T-helper 17 cell (primary cell): ENCODE measurements at regions not wholly inside any gene's neighbourhood (a gene's known extent, or its start where the extent isn't known, plus 50 kb on each side); places are given as distances from the start of the nearest gene placed in this dataset.

Source experiments
- ATAC-seq: fragments of 150-1000 bp; cut with Tn5 transposase; 2 replicates; pipeline ENCODE4 v1.10.0; 2021; ENCODE audit warnings: mild to moderate bottlenecking, moderate library complexity
- DNase-seq, 3 donors: peaks; one replicate each; pipeline versions ENCODE4 v3.0.0 to v3.0.0-alpha.2; 2020 to 2021
- H3K9me3 ChIP-seq: one replicate; pipeline ENCODE4 v1.7.0; 2013; ENCODE audit warnings: low read length, mild to moderate bottlenecking; ENCODE audit not compliant: control insufficient read depth, poor library complexity, severe bottlenecking
- H3K27ac Mint-ChIP-seq: one replicate; pipeline ENCODE4 v1.8.0; 2022; ENCODE audit warnings: mild to moderate bottlenecking, moderate library complexity, mixed read lengths
- H3K27me3 Mint-ChIP-seq: one replicate; pipeline ENCODE4 v1.8.0; 2022; ENCODE audit warnings: mixed read lengths
- H3K36me3 Mint-ChIP-seq: one replicate; pipeline ENCODE4 v1.8.0; 2022; ENCODE audit warnings: low read depth, mixed read lengths
- H3K4me1 Mint-ChIP-seq: one replicate; pipeline ENCODE4 v1.8.0; 2022; ENCODE audit warnings: mild to moderate bottlenecking, mixed read lengths
- H3K4me3 Mint-ChIP-seq: one replicate; pipeline ENCODE4 v1.8.0; 2022; ENCODE audit warnings: mild to moderate bottlenecking, moderate library complexity, mixed read lengths

GRCh38 chr10:30793093-30793492 lies 163.5 kb upstream of the LYZL2 start:
- no peak overlapping the region for H3K27ac Mint-ChIP-seq
- DNase-seq (no peak), ATAC-seq (no peak)
- peaks cover 2% of the 10 kb centered on the region for H3K36me3 Mint-ChIP-seq
- H3K4me1 Mint-ChIP-seq = peaks cover 15% of the 10 kb centered on the region
- H3K4me3 Mint-ChIP-seq = no peak overlapping the region
- H3K27me3 Mint-ChIP-seq = no peaks in the 10 kb centered on the region
- no peaks in the 10 kb centered on the region for H3K9me3 ChIP-seq

- Mint-ChIP-seq H3K4me3 (peak overlapping the region; percentile 78), H3K27ac (peak overlapping the region; percentile 87), H3K36me3 (peaks cover 2% of the 10 kb centered on the region), H3K4me1 (peaks cover 15% of the 10 kb centered on the region), H3K27me3 (no peaks in the 10 kb centered on the region)
- H3K9me3 ChIP-seq = no peaks in the 10 kb centered on the region
- ATAC-seq (no peak), DNase-seq (no peak)
Measured at GRCh38 chr10:30792025-30792424, 162.5 kb upstream of the LYZL2 start.

- peaks cover 2% of the 10 kb centered on the region for H3K36me3 Mint-ChIP-seq
- no peaks in the 10 kb centered on the region for H3K9me3 ChIP-seq
- H3K27ac Mint-ChIP-seq = peak overlapping the region; percentile 87
- peak overlapping the region; percentile 50 for H3K4me3 Mint-ChIP-seq
- no peaks in the 10 kb centered on the region for H3K27me3 Mint-ChIP-seq
- DNase-seq (no peak), ATAC-seq (no peak)
- peaks cover 15% of the 10 kb centered on the region for H3K4me1 Mint-ChIP-seq
Measured at GRCh38 chr10:30791197-30791611, 161.7 kb upstream of the LYZL2 start.

- no peaks in the 10 kb centered on the region for H3K9me3 ChIP-seq
- Mint-ChIP-seq H3K27me3 (no peaks in the 10 kb centered on the region), H3K27ac (no peak overlapping the region), H3K36me3 (no peaks in the 10 kb centered on the region), H3K4me3 (no peak overlapping the region), H3K4me1 (peaks cover 18% of the 10 kb centered on the region)
- DNase-seq (no peak), ATAC-seq (no peak)
Measured at GRCh38 chr10:30789806-30790205, 160.3 kb upstream of the LYZL2 start.

GRCh38 chr10:30788307-30788706 lies 158.8 kb upstream of the LYZL2 start:
- DNase-seq (no peak), ATAC-seq (no peak)
- H3K4me3 Mint-ChIP-seq = no peak overlapping the region
- no peaks in the 10 kb centered on the region for H3K36me3 Mint-ChIP-seq
- peaks cover 22% of the 10 kb centered on the region for H3K4me1 Mint-ChIP-seq
- H3K27ac Mint-ChIP-seq = no peak overlapping the region
- no peaks in the 10 kb centered on the region for H3K27me3 Mint-ChIP-seq
- no peaks in the 10 kb centered on the region for H3K9me3 ChIP-seq

- H3K4me3 Mint-ChIP-seq = no peak overlapping the region
- H3K27me3 Mint-ChIP-seq = no peaks in the 10 kb centered on the region
- H3K36me3 Mint-ChIP-seq = no peaks in the 10 kb centered on the region
- DNase-seq (no peak), ATAC-seq (no peak)
- H3K4me1 Mint-ChIP-seq = peaks cover 19% of the 10 kb centered on the region
- no peaks in the 10 kb centered on the region for H3K9me3 ChIP-seq
- no peak overlapping the region for H3K27ac Mint-ChIP-seq
Measured at GRCh38 chr10:30786906-30787305, 157.4 kb upstream of the LYZL2 start.

GRCh38 chr10:30786131-30786530 lies 156.6 kb upstream of the LYZL2 start:
- no peaks in the 10 kb centered on the region for H3K9me3 ChIP-seq
- Mint-ChIP-seq H3K4me3 (peak overlapping the region; percentile 82), H3K4me1 (peaks cover 11% of the 10 kb centered on the region), H3K27me3 (no peaks in the 10 kb centered on the region), H3K36me3 (no peaks in the 10 kb centered on the region), H3K27ac (peak overlapping the region; percentile 39)
- ATAC-seq = no peak
- DNase-seq = no peak

- peak overlapping the region; percentile 87 for H3K4me3 Mint-ChIP-seq
- H3K27me3 Mint-ChIP-seq = peaks cover under 1% of the 10 kb centered on the region
- H3K36me3 Mint-ChIP-seq = no peaks in the 10 kb centered on the region
- H3K27ac Mint-ChIP-seq = peak overlapping the region; percentile 39
- DNase-seq = no peak
- peak; percentile 32 for ATAC-seq
- H3K4me1 Mint-ChIP-seq = peaks cover 9% of the 10 kb centered on the region
- H3K9me3 ChIP-seq = no peaks in the 10 kb centered on the region
Measured at GRCh38 chr10:30784897-30785605, 155.5 kb upstream of the LYZL2 start.

GRCh38 chr10:30784524-30784896 lies 155.0 kb upstream of the LYZL2 start:
- peak; percentile 42 for ATAC-seq
- DNase-seq = no peak
- H3K9me3 ChIP-seq = no peaks in the 10 kb centered on the region
- Mint-ChIP-seq H3K27ac (no peak overlapping the region), H3K36me3 (no peaks in the 10 kb centered on the region), H3K27me3 (peaks cover 5% of the 10 kb centered on the region), H3K4me3 (peak overlapping the region; percentile 87), H3K4me1 (peaks cover 11% of the 10 kb centered on the region)

- peak; percentile 63 to 65 (median 65) for DNase-seq
- peak; percentile 93 for ATAC-seq
- H3K27me3 Mint-ChIP-seq = peaks cover 10% of the 10 kb centered on the region
- H3K9me3 ChIP-seq = no peaks in the 10 kb centered on the region
- no peaks in the 10 kb centered on the region for H3K36me3 Mint-ChIP-seq
- peak overlapping the region; percentile 82 for H3K27ac Mint-ChIP-seq
- peaks cover 11% of the 10 kb centered on the region for H3K4me1 Mint-ChIP-seq
- H3K4me3 Mint-ChIP-seq = peak overlapping the region; percentile 87
Measured at GRCh38 chr10:30783939-30784501, 154.5 kb upstream of the LYZL2 start.

- Mint-ChIP-seq H3K4me3 (no peak overlapping the region), H3K36me3 (no peaks in the 10 kb centered on the region), H3K27me3 (peaks cover 18% of the 10 kb centered on the region), H3K27ac (peak overlapping the region; percentile 82), H3K4me1 (peaks cover 11% of the 10 kb centered on the region)
- ATAC-seq (no peak), DNase-seq (no peak)
- H3K9me3 ChIP-seq = no peaks in the 10 kb centered on the region
Measured at GRCh38 chr10:30782537-30783461, 153.2 kb upstream of the LYZL2 start.

GRCh38 chr10:30782157-30782536 lies 152.6 kb upstream of the LYZL2 start:
- no peak overlapping the region for H3K4me3 Mint-ChIP-seq
- H3K9me3 ChIP-seq = no peaks in the 10 kb centered on the region
- H3K36me3 Mint-ChIP-seq = no peaks in the 10 kb centered on the region
- H3K4me1 Mint-ChIP-seq = peaks cover 11% of the 10 kb centered on the region
- H3K27me3 Mint-ChIP-seq = peaks cover 18% of the 10 kb centered on the region
- DNase-seq (no peak), ATAC-seq (no peak)
- peak overlapping the region; percentile 82 for H3K27ac Mint-ChIP-seq

- ATAC-seq = no peak
- H3K9me3 ChIP-seq = no peaks in the 10 kb centered on the region
- H3K36me3 Mint-ChIP-seq = no peaks in the 10 kb centered on the region
- DNase-seq = no peak
- no peak overlapping the region for H3K4me3 Mint-ChIP-seq
- H3K27me3 Mint-ChIP-seq = peaks cover 18% of the 10 kb centered on the region
- peaks cover 11% of the 10 kb centered on the region for H3K4me1 Mint-ChIP-seq
- peak overlapping the region; percentile 82 for H3K27ac Mint-ChIP-seq
Measured at GRCh38 chr10:30781670-30782121, 152.1 kb upstream of the LYZL2 start.
